Stimulated activated naive CD4-positive, alpha-beta T cell (primary cell): ENCODE measurements at regions not wholly inside any gene's neighbourhood (a gene's known extent, or its start where the extent isn't known, plus 50 kb on each side); places are given as distances from the start of the nearest gene placed in this dataset.

Source experiments
- DNase-seq, 6 experiments: peaks; one replicate each; lab custom pipeline; 2025; lab: John Stamatoyannopoulos, UW

DNA sequence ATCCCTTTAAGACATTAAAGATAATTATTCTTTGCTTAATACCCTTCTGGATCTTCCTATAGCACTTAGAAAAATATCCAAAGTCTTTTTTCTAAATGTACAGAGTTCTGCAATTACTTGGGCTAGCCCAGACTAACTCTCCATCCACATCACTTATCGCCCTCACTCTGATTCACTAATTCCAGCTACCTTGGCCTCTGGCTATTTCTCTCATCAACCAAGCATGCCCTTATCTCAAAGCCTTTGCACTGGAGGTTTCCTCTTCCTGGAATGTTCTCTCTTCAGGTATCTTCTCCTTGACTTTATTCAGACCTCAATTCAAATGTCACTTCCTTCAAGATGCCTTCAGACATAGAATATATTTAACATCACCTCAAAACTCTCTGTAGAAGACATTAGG lies 345.1 kb upstream of the SMIM31 start:
- no peak for DNase-seq

DNA sequence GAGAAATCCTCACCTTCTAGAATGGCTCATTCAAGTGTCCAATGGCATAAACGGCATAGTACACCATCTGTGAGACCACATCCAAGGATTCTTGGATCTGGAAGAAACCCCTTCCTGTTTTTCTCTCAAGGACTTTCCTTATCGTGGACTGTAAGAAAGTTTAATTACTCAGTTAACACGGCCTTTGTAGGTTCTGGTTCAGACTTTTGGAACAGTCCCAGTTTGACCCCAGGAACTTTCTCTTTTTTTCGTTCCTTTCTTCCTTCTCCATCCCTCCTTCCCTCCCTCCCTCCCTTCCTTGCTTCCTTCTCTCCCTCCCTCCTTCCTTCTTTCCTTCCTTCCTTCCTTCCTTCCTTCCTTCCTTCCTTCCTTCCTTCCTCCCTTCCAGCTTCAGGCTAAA lies 343.5 kb upstream of the SMIM31 start:
- no peak for DNase-seq

DNA sequence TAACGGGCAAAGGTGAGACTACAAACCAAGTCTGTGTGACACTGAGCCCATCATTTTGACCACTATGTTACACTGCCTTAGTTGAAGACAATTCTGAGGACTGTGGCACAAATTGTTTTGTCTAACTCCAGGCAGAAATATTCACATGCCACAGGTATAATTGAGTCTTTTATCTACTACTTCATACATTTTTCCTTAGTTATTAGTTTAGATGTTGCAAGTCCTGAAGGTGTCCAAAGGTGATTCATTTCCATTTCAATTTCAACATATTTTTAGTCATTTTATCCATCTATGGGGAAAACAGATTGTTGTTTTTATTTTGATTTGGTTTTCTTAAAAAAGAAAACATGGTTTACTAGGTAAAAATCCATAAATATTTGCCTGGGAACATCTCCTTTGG lies 341.7 kb upstream of the SMIM31 start:
- no peak for DNase-seq

DNA sequence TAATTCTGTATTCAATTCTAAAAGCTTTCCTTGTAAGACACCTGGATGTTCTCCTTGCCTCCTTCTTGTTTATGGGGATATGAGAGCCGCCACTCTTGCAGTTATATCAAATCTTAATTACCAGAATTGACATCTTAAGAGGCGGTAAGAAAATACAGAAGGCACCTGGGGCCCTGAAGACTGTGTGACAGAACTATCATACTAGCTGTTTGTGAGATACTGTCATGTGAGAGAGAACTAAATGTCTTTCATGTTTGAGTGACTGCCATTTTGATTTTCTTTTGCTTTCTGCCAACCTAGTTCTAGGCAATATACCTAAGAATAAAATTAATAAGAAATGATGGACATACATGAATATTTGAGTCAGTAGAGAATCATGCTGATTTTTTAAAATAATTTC lies 340.2 kb upstream of the SMIM31 start:
- DNase-seq = no peak

DNA sequence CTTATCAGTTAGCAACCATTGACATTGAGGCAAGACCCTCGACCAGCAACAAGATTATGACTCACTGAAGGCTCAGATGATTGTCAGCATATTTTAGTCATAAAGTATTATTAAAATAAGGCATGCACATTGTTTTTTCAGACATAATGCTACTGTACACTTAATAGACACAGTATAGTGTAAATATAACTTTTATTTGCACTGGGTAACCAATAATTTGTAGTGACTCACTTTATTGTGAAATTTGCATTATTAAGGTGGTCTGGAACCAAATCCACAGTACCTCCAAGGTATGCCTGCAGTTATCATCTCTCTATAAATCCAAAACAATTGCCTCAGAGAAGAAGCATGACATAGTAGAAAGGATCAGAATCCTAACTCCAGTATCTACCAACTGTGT lies 330.1 kb upstream of the SMIM31 start:
- no peak for DNase-seq

DNA sequence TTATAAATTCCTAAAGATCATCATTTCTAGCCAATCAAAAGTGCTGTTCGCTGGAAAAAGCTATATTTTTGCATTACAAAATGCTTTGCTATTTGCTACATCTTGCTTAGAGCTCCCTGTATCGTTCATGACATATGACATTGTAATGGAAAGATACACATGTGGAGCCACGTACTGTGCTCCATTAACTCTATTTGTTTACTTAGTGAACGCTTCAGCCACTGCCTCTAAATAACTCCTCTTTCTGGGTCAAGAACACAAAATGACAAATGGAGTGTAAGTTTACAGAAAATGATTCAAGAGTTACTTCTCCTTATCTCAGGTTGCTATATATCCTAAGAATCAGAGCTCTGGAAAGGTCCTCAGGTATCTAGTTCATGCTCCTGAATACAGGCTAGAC lies 329.1 kb upstream of the SMIM31 start:
- DNase-seq = no peak

DNA sequence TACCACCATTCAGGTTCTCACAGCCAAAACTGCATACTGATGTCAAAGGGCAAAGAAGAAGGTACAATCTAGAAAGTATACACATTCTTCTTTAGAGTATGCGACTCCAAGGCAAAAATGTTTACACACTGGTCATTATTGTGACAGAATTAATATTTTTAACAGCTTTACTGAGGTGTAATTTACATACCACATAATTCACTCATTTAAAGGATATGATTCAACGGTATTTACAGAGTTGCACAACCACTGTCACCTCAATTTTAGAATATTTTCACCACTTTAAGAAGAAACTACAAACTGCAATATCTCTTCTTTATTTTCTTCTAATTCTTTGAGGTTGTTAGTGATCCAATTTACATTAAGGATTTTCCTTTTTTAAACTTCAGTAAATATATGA lies 325.4 kb upstream of the SMIM31 start:
- no peak for DNase-seq

DNA sequence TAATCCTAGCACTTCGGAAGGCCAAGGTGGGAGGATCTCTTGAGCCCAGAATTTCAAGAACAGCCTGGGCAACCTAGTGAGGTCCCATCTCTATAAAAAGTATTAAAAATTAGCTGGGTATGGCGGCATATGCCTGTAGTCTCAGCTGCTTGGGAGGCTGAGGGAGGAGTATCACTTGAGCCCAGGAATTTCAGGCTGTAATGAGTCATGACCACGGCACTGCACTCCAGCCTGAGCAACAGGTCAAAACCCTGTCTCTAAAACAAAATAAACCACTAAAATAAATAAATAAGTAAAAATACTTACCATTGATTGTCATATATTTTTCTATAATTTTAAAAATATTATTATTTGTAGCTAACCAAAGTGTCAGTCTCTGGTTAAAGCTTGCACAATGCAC lies 315.6 kb upstream of the SMIM31 start:
- DNase-seq = no peak

DNA sequence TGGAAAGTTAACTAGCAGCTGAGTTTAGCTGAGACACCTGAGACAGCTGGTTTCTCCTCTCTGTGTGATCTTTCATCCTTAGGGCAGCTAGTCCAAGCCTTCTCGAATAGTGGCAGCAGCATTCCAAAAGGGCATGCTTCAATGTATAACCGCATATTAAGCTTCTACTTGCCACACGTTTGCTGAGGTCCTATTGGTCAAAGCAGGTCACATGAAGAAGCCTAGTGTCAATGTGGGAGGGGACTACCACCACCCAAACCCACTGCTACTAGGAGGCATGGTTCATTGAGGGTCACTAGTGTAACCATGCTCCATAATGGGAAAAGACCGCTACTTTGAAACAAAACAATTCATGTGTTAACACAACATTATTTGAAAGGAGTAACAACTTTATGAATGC lies 314.9 kb upstream of the SMIM31 start:
- no peak for DNase-seq

DNA sequence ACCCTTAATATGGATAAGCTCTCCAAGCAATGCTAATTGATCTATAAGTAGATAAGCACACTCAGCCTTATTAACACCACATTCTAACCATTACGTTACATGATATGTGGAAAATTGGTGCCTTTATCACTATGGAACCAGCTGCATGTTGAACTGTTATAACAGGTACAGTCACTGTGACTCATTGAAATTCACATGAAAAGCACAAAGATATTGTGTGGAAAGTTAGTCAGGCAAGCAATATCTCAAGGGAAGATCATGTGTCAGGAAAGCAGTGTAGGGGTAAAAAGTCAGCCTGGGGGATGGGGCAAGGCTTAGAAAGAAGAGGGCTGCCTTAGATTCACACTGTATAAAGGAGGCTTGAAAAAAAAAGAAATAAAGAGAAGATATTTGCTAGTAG lies 313.7 kb upstream of the SMIM31 start:
- DNase-seq = no peak

DNA sequence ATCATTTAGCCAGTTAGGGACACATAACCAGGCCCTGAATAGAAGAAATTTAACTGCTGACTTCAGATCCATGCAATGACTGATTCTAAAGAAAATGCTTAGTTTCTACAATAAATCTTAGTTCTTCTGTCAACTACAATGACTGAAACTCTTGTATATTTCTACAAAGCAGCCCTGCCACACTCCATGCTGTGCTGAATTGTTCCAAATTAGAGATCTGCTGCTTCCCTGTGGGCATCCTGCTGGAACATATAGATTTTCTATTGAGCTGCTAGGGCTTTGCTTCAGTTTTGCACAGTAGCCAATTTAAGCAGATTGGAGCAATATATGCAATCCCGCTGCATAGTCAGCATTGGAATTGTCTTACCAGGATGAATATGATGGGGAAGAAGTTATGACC lies 312.8 kb upstream of the SMIM31 start:
- no peak for DNase-seq

DNA sequence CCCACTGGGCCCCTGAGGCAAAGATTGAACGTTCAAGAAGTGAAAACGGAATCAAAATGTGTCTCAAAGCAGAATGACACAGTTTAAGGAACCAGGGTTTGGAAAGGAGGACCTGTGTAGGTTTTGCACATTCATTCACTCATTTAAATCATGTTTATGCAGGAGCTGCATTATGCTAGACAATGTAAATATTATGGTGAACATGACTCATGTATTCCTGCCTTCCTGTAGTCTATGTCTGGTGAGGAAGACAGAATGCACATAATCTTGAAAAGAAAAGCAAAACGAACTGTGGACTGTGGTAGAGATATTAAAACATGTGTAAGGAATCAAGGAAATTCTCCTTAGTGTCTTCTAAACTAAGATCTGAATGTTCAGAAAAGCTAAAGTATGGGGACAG lies 311.8 kb upstream of the SMIM31 start:
- DNase-seq = no peak

DNA sequence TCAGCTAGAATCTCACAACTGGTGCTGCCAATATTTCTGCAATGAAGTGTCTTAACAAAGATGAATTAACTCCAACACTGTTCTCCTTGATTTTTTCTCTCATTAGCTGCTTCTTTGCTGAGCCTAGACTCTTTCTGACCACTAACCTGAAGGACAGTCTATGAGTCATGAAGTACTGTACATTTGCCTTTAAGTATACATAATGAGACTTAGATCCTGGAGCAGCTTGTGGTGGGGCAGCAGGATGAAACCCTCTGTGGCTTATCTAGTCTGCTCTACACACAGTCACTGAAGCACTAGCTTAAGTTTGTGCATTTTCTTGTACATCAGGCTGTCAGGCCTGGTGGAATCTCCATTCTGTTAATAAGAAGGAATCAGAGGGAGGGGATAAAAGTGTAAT lies 307.4 kb upstream of the SMIM31 start:
- DNase-seq = no peak

DNA sequence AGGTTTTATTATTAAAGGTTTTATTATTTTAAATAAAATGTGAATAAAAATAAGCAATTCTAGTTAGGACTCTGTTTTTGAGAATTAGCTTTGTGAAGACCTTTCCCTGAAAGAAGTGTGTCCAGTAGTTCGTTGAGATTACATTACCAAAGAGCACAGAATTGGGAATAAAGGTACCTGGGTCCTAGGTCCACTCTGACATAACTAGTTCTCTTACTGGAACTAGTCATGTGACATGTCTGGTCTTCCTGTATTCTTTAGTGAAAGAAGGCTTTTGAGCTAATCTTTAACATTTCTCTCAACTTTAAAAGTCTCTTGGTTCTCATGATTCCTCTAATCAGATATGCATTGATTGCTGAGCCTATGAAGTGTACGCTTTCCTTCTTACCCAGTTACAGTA lies 292.0 kb upstream of the SMIM31 start:
- DNase-seq = no peak

DNA sequence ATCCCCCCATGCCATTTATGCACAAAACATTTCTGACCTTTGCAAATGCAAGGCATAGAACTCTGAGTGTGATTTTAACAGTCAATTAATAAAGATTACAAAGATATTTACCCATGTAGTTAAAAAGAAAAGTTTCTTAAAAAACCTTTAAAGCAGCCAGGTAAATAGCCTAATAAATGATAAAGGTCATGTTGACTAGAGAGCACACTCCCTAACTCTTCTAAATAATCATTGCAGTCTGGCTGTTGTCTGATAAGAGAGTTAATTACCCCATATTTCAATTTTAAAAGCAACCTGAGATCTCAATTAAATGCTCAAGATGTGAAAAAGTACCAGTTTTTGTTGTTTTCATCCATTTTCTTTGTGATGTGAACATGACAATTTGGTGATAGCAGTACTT lies 291.5 kb upstream of the SMIM31 start:
- DNase-seq = no peak

DNA sequence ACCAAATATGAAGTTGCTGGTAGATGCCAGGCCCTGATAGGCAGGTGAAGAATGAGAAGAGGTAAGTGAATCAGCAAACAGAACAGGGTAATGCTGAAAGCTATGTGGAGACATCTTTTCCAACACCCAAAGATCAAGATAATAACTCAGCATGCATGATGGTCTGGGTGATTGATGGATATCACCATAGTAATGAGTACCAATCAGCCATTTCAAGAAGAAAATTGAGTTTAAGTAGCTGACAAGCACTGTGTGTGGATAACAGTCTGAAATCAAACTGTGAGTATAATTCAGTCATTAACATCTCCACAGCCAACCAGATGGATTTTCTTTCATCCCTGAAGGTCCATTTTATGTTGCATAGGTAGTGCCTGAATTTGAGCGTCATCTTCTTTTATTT lies 289.6 kb upstream of the SMIM31 start:
- no peak for DNase-seq

DNA sequence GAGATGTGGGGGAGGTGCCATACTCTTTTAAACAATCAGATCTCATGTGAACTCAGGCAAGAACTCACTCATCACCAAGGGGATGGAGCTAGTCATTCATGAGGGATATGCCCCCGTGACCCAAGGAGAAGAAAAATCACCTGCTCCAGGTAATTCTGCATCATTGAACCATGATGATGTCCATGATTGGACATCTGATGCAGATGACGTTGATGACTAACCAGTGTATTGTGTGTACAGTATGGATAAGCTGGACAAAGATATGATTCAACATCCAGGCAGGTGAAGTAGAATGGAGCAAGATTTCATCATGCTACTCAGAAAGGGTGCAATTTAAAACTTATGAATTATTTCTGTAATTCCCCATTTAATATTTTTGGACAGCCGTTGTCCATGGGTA lies 286.4 kb upstream of the SMIM31 start:
- DNase-seq = no peak

DNA sequence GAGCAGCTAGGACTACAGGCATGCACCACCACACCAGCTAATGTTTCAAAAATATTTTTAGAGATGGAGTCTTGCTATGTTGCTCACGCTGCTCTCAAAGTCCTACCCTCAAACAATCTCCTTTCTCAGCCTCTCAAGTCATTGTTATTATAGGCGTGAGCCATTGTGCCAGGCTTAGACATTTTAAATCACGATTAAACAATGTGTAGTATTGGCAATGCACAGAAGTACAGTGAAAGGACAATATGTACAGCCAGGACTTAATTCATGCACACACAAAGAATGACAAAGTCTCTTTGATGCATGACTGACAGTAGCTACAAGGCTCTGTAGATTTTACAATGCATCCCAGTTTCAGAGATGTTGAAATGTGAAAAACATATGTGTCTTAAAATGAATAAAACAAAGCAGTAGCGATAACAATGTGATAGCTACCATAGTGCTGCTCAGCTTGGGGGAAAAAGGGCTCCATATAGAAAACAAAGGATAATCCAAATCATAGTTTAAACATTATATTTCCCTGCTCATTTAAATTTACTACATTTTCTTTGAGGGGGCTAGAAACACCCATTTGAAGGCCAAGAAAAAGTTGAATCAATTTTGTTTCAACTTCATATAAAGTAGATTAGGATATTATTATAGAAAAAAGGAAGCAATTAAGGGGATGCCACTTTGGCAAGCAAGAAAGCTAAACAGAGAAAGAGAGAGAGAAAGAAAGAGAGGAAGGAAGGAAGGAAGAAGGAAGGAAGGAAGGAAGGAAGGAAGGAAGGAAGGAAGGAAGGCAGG lies 272.4 kb upstream of the SMIM31 start:
- DNase-seq = no peak

DNA sequence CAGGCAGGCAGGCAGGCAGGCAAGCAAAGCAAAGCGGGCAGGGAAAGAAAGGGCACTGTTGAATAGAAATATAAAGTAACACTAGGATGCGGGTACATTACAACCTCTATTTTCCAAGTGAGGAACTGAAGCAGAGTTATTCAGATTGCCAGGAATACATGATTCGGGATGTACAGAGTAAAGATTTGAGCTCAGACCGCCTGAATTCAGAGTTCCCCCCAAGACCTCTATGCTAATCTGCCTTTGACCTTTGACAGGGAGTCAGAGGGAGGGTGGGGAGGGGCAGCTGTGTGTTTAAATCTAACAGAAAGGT lies 271.9 kb upstream of the SMIM31 start:
- DNase-seq = no peak

DNA sequence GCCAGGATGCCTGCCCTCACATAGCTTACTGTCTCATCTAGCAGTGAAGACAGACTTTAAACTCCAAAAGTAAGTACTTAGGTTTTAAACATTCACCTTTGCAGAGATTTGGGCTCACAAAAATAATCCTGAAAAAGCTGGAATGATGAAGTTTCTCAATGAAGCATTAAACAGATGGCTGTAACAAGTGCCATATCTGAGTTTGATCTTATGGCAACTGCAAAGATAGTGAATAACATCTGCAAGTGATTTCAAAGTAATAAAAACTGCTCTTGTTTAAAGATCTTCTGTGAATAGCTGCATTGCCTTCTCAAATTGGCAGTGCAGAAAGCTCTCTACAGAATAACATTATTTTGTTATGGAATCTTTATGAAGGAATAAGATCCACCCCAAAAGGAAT lies 271.2 kb upstream of the SMIM31 start:
- no peak for DNase-seq

DNA sequence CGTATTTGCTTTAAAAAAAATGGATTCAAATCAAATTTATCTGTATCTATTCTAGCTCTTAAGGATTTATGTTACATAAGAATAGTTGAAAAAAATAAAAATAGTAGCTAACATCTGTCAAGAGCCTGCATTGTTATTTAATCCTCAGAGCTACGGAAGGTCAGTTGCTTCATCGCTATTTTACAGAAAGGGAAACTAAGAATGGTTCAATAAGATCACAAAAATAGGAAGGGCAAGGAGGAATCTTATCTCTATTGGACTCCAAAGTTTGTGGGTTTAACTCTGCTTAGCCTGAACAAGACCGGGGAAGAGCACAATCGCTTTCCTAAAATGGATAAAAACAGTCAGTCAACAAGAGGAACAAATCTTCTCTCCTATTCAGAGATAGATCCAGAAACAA lies 270.2 kb upstream of the SMIM31 start:
- DNase-seq = no peak

DNA sequence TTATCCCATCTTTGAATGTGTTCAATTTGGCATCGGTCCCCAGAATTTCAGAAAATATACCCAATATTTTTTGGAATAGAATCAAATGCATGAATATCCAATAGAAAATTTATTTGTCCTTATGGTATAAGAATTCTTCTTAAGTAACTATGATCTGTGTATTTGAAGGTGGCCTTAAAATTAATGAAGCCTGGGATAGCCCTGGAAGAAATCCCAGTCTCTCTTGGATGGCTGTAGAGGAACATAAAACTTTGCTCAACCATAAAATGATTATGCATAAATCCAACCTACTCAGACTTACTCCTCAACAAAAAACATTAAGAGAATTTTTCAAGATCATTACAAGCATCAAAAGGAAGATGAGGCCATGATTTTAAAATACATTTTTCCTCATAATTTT lies 269.4 kb upstream of the SMIM31 start:
- no peak for DNase-seq

DNA sequence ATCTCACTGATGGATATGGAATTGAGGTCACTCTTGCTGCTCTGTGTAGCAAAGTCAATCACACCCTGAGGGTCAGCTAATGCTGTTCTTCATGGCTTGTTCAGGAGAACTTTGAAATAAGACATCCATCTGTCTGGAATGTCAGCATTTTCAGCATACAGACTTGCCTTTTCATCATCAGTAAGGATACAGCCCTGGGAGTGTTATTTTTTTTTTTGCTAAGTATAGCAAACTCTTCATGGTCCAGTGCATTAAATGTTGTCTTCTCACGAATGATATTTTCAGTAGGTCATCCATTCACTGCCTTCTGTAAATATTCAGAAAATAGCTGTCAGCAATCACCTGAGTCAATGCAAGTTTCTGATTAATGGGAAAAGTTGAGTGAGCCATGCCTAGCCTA lies 268.8 kb upstream of the SMIM31 start:
- no peak for DNase-seq

DNA sequence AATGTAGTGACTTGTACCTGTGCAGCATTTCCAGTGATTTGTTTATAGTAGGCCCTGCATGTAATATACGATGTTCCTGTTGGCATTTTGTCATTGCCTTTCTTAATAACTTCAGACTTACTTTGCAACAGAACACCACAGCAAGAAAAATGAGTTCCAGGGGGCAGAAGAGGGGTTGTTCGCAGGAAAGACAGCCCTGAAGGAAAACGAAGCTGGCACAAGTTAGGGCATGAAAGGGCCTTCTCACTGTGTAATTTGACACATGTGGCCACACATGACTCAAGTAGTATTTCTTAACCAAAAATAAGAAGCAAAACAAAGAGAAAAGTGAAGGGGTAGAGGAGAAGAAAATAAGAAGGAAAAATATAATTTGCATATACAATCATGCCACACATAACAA lies 265.8 kb upstream of the SMIM31 start:
- no peak for DNase-seq

DNA sequence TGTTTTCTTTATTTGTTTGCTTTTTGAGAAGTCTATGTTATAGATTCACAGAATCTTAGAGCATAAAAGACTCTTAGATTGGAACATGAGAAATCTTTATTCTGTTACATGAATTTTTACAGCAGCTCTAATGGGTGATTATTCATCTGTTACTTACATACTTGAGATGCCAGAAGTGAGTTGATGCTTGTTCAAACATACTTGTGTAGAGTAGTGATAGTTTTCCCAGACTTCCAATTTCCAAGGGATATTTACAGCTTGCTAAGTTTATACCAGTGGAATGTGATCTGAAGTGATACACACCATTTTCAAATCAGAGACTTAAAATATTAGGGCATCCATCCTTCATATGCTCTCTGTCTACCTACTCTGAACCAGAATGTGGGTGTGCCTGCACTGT lies 252.9 kb upstream of the SMIM31 start:
- DNase-seq = no peak
